ENCODE measurements at regions not wholly inside any gene's neighbourhood (a gene's known extent, or its start where the extent isn't known, plus 50 kb on each side); places are given as distances from the start of the nearest gene placed in this dataset.

DNA sequence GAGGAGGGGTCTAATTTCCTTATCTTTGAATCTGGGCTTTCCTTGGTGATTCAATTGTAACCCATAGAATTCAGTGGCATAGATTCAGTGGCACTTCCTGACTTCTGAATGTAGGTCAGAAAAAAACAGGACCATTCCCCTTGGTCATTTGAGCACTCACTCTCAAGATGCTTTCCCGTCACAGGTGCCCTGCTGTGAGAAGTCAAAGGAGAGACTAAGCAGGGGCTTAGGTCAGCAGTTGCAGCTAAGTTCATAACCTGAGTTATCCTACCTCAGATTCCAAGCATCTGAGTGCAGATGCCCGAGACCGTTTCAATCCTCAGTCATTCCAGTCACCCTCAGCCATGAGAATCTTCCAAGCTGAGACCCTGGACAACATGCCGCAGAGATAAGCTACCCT lies 506.6 kb downstream of the FRK start:
- TF ChIP-seq, protein P1, sequence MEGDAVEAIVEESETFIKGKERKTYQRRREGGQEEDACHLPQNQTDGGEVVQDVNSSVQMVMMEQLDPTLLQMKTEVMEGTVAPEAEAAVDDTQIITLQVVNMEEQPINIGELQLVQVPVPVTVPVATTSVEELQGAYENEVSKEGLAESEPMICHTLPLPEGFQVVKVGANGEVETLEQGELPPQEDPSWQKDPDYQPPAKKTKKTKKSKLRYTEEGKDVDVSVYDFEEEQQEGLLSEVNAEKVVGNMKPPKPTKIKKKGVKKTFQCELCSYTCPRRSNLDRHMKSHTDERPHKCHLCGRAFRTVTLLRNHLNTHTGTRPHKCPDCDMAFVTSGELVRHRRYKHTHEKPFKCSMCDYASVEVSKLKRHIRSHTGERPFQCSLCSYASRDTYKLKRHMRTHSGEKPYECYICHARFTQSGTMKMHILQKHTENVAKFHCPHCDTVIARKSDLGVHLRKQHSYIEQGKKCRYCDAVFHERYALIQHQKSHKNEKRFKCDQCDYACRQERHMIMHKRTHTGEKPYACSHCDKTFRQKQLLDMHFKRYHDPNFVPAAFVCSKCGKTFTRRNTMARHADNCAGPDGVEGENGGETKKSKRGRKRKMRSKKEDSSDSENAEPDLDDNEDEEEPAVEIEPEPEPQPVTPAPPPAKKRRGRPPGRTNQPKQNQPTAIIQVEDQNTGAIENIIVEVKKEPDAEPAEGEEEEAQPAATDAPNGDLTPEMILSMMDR (IDR thresholded peaks at IDR 0.05; ENCODE audit: low read depth, low read length), result no peak
- in situ Hi-C loops (cut with HindIII; ENCODE audit: low sequenced_read_pairs), result no loop called here
- DNase-seq (ENCODE audit: low read depth, low spot score), result no peak
- H3K4me3 ChIP-seq (ENCODE audit: low read depth, low read length), result no peak overlapping the region

DNA sequence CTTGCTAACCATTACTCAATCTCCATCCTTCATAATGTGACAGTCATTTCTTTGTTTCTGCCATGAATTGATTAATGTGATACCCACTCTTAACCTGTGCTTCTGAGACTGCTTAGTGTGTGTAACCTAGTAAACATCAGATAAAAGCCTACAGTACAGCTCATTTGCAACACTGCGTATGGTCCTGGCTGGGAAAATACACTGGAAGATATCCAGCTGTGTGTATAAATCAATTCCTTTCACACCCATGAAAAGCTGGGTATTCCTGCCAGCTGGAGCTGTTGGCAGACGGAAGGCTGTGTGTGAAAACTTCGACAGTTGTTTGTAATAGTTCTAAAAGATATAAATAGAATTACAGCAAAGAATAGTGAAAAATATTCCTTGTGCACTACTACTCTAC lies 509.2 kb downstream of the FRK start:
- no peak for DNase-seq (ENCODE audit: low read depth, low spot score)
- in situ Hi-C loops (cut with HindIII; ENCODE audit: low sequenced_read_pairs), result no loop called here
- TF ChIP-seq, protein P1 (IDR thresholded peaks at IDR 0.05; ENCODE audit: low read depth, low read length), result no peak
- no peak overlapping the region for H3K4me3 ChIP-seq (ENCODE audit: low read depth, low read length)

DNA sequence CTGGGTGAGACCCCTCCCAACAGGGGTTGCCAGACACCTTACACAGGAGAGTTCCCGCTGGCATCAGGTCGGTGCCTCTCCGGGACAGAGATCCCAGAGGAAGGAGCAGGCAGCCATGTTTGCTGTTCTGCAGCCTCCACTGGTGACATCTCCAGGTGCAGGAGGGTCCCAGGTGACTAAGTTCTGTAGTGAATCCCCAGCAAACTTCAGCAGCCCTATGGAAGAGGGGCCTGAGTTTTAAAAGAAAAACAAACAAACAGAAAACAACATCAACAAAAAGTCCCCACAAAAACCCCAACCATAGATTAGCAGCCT lies 515.1 kb downstream of the FRK start:
- DNase-seq (ENCODE audit: low read depth, low spot score), result no peak
- in situ Hi-C loops (cut with HindIII; ENCODE audit: low sequenced_read_pairs), result no loop called here
- no peak overlapping the region for H3K4me3 ChIP-seq (ENCODE audit: low read depth, low read length)
- TF ChIP-seq, protein P1 (IDR thresholded peaks at IDR 0.05; ENCODE audit: low read depth, low read length), result no peak

DNA sequence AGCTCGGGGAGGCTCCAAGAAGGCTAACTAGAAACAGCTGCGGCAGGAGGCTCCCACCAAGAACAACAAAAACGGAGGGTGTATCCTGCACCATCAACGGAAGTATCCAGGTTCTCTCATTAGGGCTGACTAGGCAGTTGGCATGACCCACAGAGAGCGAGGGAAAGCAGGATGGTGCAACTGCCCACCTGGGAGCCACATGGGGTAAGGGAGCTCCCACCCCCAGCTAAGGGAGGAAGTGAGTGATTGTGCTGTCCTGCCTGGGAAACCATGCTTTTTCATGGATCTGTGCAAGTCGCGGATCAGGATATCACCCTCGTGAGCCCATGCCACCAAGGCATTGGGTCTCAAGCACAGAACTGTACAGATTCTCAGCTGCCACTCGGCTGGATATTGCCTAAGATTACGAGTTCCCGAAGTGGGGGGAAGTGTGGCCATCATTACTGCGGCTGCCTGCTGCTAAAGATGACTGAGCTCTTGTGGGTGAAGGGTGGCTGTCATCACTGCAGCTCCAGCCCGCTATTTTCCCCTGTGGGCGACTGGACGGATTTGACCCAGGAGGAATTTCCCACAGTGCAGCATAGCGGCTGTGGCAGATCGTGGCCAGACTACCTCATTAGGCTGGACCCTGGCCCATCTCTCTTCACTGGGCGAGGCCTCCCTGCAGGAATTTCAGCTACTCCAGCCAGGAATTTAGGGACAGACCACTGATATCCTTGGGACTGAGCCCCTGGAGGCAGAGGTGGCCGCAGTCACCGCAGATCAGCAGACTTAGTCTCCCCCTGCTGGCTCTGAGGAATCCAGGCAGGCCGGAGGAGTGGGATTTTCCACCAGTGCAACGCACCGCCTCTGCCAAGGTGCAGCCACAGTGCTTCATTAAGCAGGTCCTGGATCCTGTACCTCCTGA lies 515.7 kb downstream of the FRK start:
- in situ Hi-C loops (cut with HindIII; ENCODE audit: low sequenced_read_pairs), result no loop called here
- DNase-seq (ENCODE audit: low read depth, low spot score), result no peak
- TF ChIP-seq, protein P1 (IDR thresholded peaks at IDR 0.05; ENCODE audit: low read depth, low read length), result peak; percentile 4
- H3K4me3 ChIP-seq (ENCODE audit: low read depth, low read length), result no peak overlapping the region

DNA sequence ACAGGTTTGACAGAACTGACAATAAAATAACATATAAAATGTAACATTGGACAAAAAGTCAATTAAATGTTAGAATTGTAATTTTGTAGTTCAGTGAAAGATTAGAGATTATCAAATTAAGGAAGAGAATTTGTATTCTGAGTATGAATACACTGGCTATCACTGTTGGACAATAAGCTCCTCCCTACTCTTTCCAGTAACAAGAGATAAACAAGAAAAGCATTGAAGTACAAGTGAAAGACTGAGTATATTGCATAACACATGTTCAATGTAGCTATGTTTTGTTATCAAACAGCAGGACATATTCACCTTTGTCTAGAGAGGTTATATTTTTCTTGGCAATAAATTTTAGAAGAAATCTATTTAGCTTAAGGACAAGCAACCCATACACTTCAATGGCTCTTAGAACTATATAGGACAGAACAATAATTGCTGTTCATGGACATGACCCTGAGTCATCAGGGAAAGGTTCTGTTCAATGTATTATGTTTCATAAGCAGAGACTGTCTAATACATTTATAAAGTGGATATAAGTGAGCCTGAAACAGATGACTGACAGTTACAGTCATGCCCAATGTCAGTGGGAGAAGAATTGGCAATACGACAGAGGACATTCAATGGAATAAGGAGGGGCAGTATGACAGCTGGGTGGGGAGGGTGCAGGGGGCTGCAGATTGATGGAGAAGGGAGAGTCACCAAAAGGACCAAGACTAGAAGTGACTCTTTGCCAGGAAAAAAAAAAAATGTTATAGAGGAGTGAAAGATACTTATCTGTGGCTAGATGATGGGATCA lies 520.4 kb downstream of the FRK start:
- in situ Hi-C loops (cut with HindIII; ENCODE audit: low sequenced_read_pairs), result no loop called here
- TF ChIP-seq, protein P1 (IDR thresholded peaks at IDR 0.05; ENCODE audit: low read depth, low read length), result no peak

DNA sequence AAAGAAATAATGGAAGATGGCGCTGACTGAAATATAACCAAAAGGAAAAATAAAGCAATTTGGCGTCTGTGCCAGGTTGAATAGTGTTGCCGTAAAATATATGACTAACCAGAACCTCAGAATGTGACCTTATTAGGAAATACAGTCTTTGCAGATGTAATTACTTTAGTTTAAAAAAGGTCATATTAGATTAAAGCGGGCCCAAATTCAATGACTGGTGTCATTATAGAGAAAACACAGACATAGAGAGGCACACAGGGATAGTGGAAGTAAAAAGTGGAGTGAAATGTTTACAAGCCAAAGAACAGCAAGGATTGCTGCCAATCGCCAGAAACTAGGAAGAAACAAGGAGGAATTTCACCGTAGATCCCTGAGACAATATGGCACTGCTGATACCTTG lies 521.2 kb downstream of the FRK start:
- TF ChIP-seq, protein P1 (IDR thresholded peaks at IDR 0.05; ENCODE audit: low read depth, low read length), result no peak
- no peak overlapping the region for H3K4me3 ChIP-seq (ENCODE audit: low read depth, low read length)
- DNase-seq (ENCODE audit: low read depth, low spot score), result no peak
- in situ Hi-C loops (cut with HindIII; ENCODE audit: low sequenced_read_pairs), result no loop called here

More for the DNA sequence above, 520.4 kb downstream of the FRK start:
- no peak for DNase-seq (ENCODE audit: low read depth, low spot score)
- H3K4me3 ChIP-seq (ENCODE audit: low read depth, low read length), result no peak overlapping the region

Data from astrocyte of the spinal cord (primary cell).